B cell (primary cell): ENCODE measurements at regions not wholly inside any gene's neighbourhood (a gene's known extent, or its start where the extent isn't known, plus 50 kb on each side); places are given as distances from the start of the nearest gene placed in this dataset.

Experiments
- ATAC-seq: fragments of 200-7000 bp; cut with Tn5 transposase; one replicate; pipeline ENCODE4 v1.10.0; 2021; ENCODE audit warnings: low read depth, mild to moderate bottlenecking, moderate number of reproducible peaks, moderate library complexity
- CTCF ChIA-PET: fragments of 350-600 bp; sonication (Branson Sonifier 250); formaldehyde crosslinking; loops from one replicate; lab custom pipeline; 2021; ENCODE audit warnings: antibody characterized with exemption, inconsistent platforms; lab: Charles Lee
- POLR2A ChIA-PET: fragments of 350-600 bp; sonication (Branson Sonifier 250); formaldehyde crosslinking; loops from one replicate; lab custom pipeline; 2021; ENCODE audit warnings: antibody characterized with exemption; lab: Charles Lee
- DNase-seq: peaks from one replicate; pipeline ENCODE4 v3.0.0; 2013
- H2AFZ ChIP-seq: 2 replicates; pipeline ENCODE4 v1.6.1; 2012; ENCODE audit warnings: mild to moderate bottlenecking, low read depth, low read length; ENCODE audit not compliant: insufficient read depth, poor library complexity, severe bottlenecking
- H3K27ac ChIP-seq, 2 donors: 1 replicate in 1 of 2; 2 replicates in 1 of 2; pipeline ENCODE4 v1.5.1; 2012 to 2013; ENCODE audit warnings: low read length in 2 of 2, mild to moderate bottlenecking in 2 of 2, moderate library complexity in 1 of 2
- H3K27me3 ChIP-seq, 4 experiments: fragments of 200-600 bp in 1 of 4; sonication (generic) in 1 of 4; replicated peaks in 1 of 4; 1 replicate in 2 of 4; 2 replicates in 2 of 4; pipeline versions ENCODE4 v1.6.1 to v1.7.0; 2013 to 2016; ENCODE audit warnings: low read length in 3 of 4, mild to moderate bottlenecking in 2 of 4, mixed read lengths in 1 of 4, moderate library complexity in 1 of 4; ENCODE audit not compliant: insufficient read depth in 4 of 4, control insufficient read depth in 3 of 4; ENCODE audit errors: control extremely low read depth in 1 of 4
- H3K36me3 ChIP-seq, 2 experiments: replicated peaks in 1 of 2; 1 replicate in 1 of 2; 2 replicates in 1 of 2; pipeline versions ENCODE4 v1.6.1 to v1.7.1; 2013; ENCODE audit warnings: low read length in 1 of 2; ENCODE audit not compliant: insufficient read depth in 2 of 2, control insufficient read depth in 1 of 2; ENCODE audit errors: control extremely low read depth in 1 of 2, extremely low read depth in 1 of 2
- H3K4me1 ChIP-seq, 2 donors: fragments of 200-600 bp in 1 of 2; sonication (generic) in 1 of 2; 1 replicate in 1 of 2; 2 replicates in 1 of 2; pipeline versions ENCODE4 v1.5.1 to v1.6.1; 2013 to 2017; ENCODE audit warnings: low read length in 2 of 2; ENCODE audit not compliant: control insufficient read depth in 2 of 2, insufficient read depth in 2 of 2
- H3K4me2 ChIP-seq: replicated peaks from 2 replicates; pipeline ENCODE3; 2012; ENCODE audit warnings: mild to moderate bottlenecking, low read depth, low read length; ENCODE audit not compliant: poor library complexity, severe bottlenecking
- H3K4me3 ChIP-seq, 5 experiments: fragments of 200-600 bp in 1 of 5; sonication (generic) in 1 of 5; 1 replicate in 3 of 5; 2 replicates in 2 of 5; pipeline versions ENCODE4 v1.5.1 to v1.7.0; 2011 to 2016; ENCODE audit warnings: low read length in 4 of 5, mild to moderate bottlenecking in 4 of 5, low read depth in 2 of 5, control low read depth in 1 of 5, moderate library complexity in 1 of 5; ENCODE audit not compliant: insufficient read depth in 1 of 5; ENCODE audit errors: control extremely low read depth in 1 of 5, extremely low read depth in 1 of 5
- H3K79me2 ChIP-seq: fragments of 200-600 bp; sonication (generic); one replicate; pipeline ENCODE4 v1.6.0; 2016; ENCODE audit warnings: low read length; ENCODE audit not compliant: control insufficient read depth, insufficient read depth
- H3K9ac ChIP-seq: fragments of 200-600 bp; sonication (generic); 2 replicates; pipeline ENCODE4 v1.6.1; 2017; ENCODE audit warnings: mild to moderate bottlenecking, low read length, moderate library complexity
- H3K9me3 ChIP-seq, 3 donors: one replicate each; pipeline versions ENCODE4 v1.6.1 to v1.7.1; 2013; ENCODE audit warnings: low read length in 2 of 3; ENCODE audit not compliant: control insufficient read depth in 2 of 3, insufficient read depth in 1 of 3; ENCODE audit errors: control extremely low read depth in 1 of 3
- H4K20me1 ChIP-seq: 2 replicates; pipeline ENCODE4 v1.6.0; 2012; ENCODE audit warnings: mild to moderate bottlenecking, low read length; ENCODE audit not compliant: insufficient read depth, control insufficient read depth, poor library complexity, severe bottlenecking
- H3K27ac Mint-ChIP-seq: one replicate; pipeline ENCODE4 v1.8.0; 2021; ENCODE audit warnings: mixed read lengths
- H3K27me3 Mint-ChIP-seq: one replicate; pipeline ENCODE4 v1.8.0; 2021; ENCODE audit warnings: mixed read lengths
- H3K4me1 Mint-ChIP-seq: one replicate; pipeline ENCODE4 v1.8.0; 2021; ENCODE audit warnings: mixed read lengths
- H3K4me3 Mint-ChIP-seq: one replicate; pipeline ENCODE4 v1.8.0; 2021; ENCODE audit warnings: mixed read lengths
- H3K9me3 Mint-ChIP-seq: one replicate; pipeline ENCODE4 v1.8.0; 2022; ENCODE audit warnings: mixed read lengths; ENCODE audit not compliant: insufficient read depth
- CTCF ChIP-seq: fragments of 200-600 bp; IDR thresholded peaks from one replicate; pipeline ENCODE4 v1.8.0; 2022; ENCODE audit warnings: antibody characterized with exemption, mild to moderate bottlenecking
- EZH2 ChIP-seq: IDR thresholded peaks from 2 replicates; pipeline ENCODE4 v1.6.1; 2012; ENCODE audit warnings: borderline replicate concordance, low read depth, mild to moderate bottlenecking, moderate library complexity, low read length; ENCODE audit not compliant: insufficient read depth, poor library complexity, severe bottlenecking
- WGBS: methylation state at CpG from one replicate; pipeline ENCODE4 v1.1.5; 2013; ENCODE audit warnings: missing lambda C conversion rate; ENCODE audit not compliant: insufficient coverage; 5-methylcytosine and 5-hydroxymethylcytosine counted together
- intact Hi-C: fragments of 100-400 bp; cut with micrococcal nuclease; formaldehyde crosslinking; loops from one replicate; pipeline ENCODE4 v1.10.0; 2022

GRCh38 chr6:103018426-103018825 is 1624.9 kb downstream of the GRIK2 start:
- TF ChIP-seq CTCF = no peak
- TF ChIP-seq EZH2 = no peak
- 95% methylated on average over 7 of the region's 7 CpGs for WGBS
- H3K27me3 Mint-ChIP-seq = no peaks in the 10 kb centered on the region

DNA sequence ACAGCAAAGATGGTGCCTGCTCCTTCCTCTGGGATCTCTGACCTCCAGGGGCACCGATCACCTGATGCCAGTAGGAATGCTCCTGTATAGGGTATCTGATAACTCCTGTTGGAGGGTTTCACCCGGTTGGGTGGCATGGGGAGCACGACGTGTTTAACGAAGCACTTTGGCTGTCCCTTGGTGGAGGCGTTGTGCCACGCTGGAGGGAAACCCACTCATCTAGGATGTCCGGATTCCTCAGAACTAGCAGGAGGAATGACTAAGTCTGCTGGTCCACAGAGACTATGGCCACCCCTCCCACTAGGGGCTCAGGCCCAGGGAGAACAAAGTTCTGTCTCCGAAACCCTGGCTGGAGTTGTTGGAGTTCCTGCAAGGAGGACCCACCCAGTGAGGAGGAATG is 1624.4 kb downstream of the GRIK2 start:
- Histone ChIP-seq H3K9me3 (peaks cover 0 to 11% (median 0%) of the 10 kb centered on the region in 3 donors), H2AFZ (no peak overlapping the region), H4K20me1 (no peaks in the 10 kb centered on the region), H3K27ac (no peak overlapping the region), H3K9ac (no peak overlapping the region), H3K79me2 (no peaks in the 10 kb centered on the region), H3K4me3 (no peak overlapping the region), H3K4me2 (no peak overlapping the region), H3K36me3 (no peaks in the 10 kb centered on the region), H3K27me3 (no peaks in the 10 kb centered on the region), H3K4me1 (no peaks in the 10 kb centered on the region)
- POLR2A ChIA-PET = no interaction called here
- DNase-seq = no peak
- no peak for ATAC-seq
- Mint-ChIP-seq H3K4me1 (no peaks in the 10 kb centered on the region), H3K27me3 (no peaks in the 10 kb centered on the region), H3K27ac (no peak overlapping the region), H3K4me3 (no peak overlapping the region), H3K9me3 (peaks cover 2% of the 10 kb centered on the region)
- CTCF ChIA-PET = no interaction called here
- intact Hi-C loops = no loop called here
- TF ChIP-seq CTCF (no peak), EZH2 (no peak)
- WGBS = 99% methylated on average over 9 of the region's 9 CpGs

More at GRCh38 chr6:103018426-103018825, 1624.9 kb downstream of the GRIK2 start:
- Mint-ChIP-seq H3K4me3 (no peak overlapping the region), H3K4me1 (no peaks in the 10 kb centered on the region), H3K9me3 (peaks cover 2% of the 10 kb centered on the region), H3K27ac (no peak overlapping the region)
- DNase-seq = no peak
- no peak overlapping the region for H2AFZ ChIP-seq
- H3K4me3 ChIP-seq = no peak overlapping the region
- ChIA-PET CTCF (no interaction called here), POLR2A (no interaction called here)
- H3K36me3 ChIP-seq = no peaks in the 10 kb centered on the region
- H3K27ac ChIP-seq = no peak overlapping the region
- peaks cover 0 to 11% (median 0%) of the 10 kb centered on the region in 3 donors for H3K9me3 ChIP-seq
- H4K20me1 ChIP-seq = no peaks in the 10 kb centered on the region
- H3K4me1 ChIP-seq = no peaks in the 10 kb centered on the region
- no peaks in the 10 kb centered on the region for H3K27me3 ChIP-seq
- no peak overlapping the region for H3K9ac ChIP-seq
- no peak for ATAC-seq
- intact Hi-C loops = no loop called here
- H3K79me2 ChIP-seq = no peaks in the 10 kb centered on the region
- H3K4me2 ChIP-seq = no peak overlapping the region
